Smooth muscle cell (in vitro differentiated cells): ENCODE measurements at regions not wholly inside any gene's neighbourhood (a gene's known extent, or its start where the extent isn't known, plus 50 kb on each side); places are given as distances from the start of the nearest gene placed in this dataset.

Experiments
- DNase-seq: peaks from one replicate; lab custom pipeline; 2025; ENCODE audit not compliant: unreplicated experiment; lab: John Stamatoyannopoulos, UW
- H2AFZ ChIP-seq: fragments of 200-600 bp; sonication (generic); 2 replicates; pipeline ENCODE4 v1.6.0; 2016; ENCODE audit warnings: antibody characterized with exemption, low read depth, mild to moderate bottlenecking
- H3F3A ChIP-seq: fragments of 200-600 bp; sonication (generic); 2 replicates; pipeline ENCODE4 v1.6.0; 2017; ENCODE audit warnings: antibody characterized with exemption, low read depth
- H3K27ac ChIP-seq: fragments of 200-600 bp; sonication (generic); 2 replicates; pipeline ENCODE4 v1.5.1; 2016; ENCODE audit warnings: low read depth, mild to moderate bottlenecking
- H3K27me3 ChIP-seq: fragments of 200-600 bp; sonication (generic); 2 replicates; pipeline ENCODE4 v1.6.1; 2016; ENCODE audit warnings: low read depth, mild to moderate bottlenecking
- H3K36me3 ChIP-seq: fragments of 200-600 bp; sonication (generic); 2 replicates; pipeline ENCODE4 v1.5.1; 2016; ENCODE audit warnings: low read depth
- H3K4me1 ChIP-seq: fragments of 200-600 bp; sonication (generic); 2 replicates; pipeline ENCODE4 v1.5.1; 2016; ENCODE audit warnings: low read depth
- H3K4me2 ChIP-seq: fragments of 200-600 bp; sonication (generic); 2 replicates; pipeline ENCODE4 v1.6.0; 2016; ENCODE audit warnings: mild to moderate bottlenecking
- H3K4me3 ChIP-seq: fragments of 200-600 bp; sonication (generic); 2 replicates; pipeline ENCODE4 v1.5.1; 2016; ENCODE audit warnings: mild to moderate bottlenecking
- H3K79me2 ChIP-seq: fragments of 200-600 bp; sonication (generic); 2 replicates; pipeline ENCODE4 v1.6.0; 2016; ENCODE audit warnings: low read depth, mild to moderate bottlenecking
- H3K9ac ChIP-seq: fragments of 200-600 bp; sonication (generic); 2 replicates; pipeline ENCODE4 v1.6.0; 2016; ENCODE audit warnings: low read depth
- H3K9me3 ChIP-seq: fragments of 200-600 bp; sonication (generic); replicated peaks from 2 replicates; pipeline ENCODE4 v1.5.1; 2016; ENCODE audit warnings: low read depth
- H4K20me1 ChIP-seq: fragments of 200-600 bp; sonication (generic); 2 replicates; pipeline ENCODE4 v1.6.0; 2016; ENCODE audit warnings: low read depth
- WGBS: methylation state at CpG from one replicate; pipeline ENCODE4 v1.1.7; 2016; ENCODE audit warnings: low lambda C conversion rate; 5-methylcytosine and 5-hydroxymethylcytosine counted together
- TF ChIP-seq, protein P1 (sequence below): fragments of 200-600 bp; sonication (generic); IDR thresholded peaks from 2 replicates; pipeline ENCODE4 v1.5.1; 2017; ENCODE audit warnings: borderline replicate concordance, mild to moderate bottlenecking, antibody characterized with exemption; ENCODE audit not compliant: insufficient read depth, poor library complexity, severe bottlenecking

DNA sequence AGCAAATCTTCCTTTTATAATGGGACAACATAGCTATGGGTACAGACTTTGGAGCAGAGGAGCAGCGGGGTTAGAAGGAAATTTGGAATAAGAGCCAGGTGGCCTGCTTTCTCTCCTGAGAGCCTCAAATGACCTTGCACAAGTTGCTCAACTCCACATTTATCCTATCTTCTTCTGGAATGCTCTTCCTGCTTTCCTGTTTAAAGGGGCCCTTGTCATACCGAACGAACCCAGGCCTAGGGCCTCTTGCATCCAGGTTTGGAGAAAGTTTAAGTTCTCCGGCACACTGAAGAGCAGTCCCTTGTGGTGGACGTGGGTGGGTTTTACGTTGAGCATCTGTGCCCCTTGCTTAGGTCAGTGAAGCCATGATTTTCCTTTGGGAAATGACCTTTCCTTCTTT lies 197.9 kb upstream of the NR3C1 start:
- H3K9ac ChIP-seq, result no peak overlapping the region
- no peaks in the 10 kb centered on the region for H4K20me1 ChIP-seq
- DNase-seq, result no peak
- no peaks in the 10 kb centered on the region for H3K36me3 ChIP-seq
- no peak overlapping the region for H3K27ac ChIP-seq
- no peak overlapping the region for H3K4me2 ChIP-seq
- TF ChIP-seq, protein P1, sequence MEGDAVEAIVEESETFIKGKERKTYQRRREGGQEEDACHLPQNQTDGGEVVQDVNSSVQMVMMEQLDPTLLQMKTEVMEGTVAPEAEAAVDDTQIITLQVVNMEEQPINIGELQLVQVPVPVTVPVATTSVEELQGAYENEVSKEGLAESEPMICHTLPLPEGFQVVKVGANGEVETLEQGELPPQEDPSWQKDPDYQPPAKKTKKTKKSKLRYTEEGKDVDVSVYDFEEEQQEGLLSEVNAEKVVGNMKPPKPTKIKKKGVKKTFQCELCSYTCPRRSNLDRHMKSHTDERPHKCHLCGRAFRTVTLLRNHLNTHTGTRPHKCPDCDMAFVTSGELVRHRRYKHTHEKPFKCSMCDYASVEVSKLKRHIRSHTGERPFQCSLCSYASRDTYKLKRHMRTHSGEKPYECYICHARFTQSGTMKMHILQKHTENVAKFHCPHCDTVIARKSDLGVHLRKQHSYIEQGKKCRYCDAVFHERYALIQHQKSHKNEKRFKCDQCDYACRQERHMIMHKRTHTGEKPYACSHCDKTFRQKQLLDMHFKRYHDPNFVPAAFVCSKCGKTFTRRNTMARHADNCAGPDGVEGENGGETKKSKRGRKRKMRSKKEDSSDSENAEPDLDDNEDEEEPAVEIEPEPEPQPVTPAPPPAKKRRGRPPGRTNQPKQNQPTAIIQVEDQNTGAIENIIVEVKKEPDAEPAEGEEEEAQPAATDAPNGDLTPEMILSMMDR, result no peak
- H3F3A ChIP-seq, result no peaks in the 10 kb centered on the region
- WGBS, result 94% methylated on average over 6 of the region's 6 CpGs
- H3K4me3 ChIP-seq, result no peak overlapping the region
- H3K79me2 ChIP-seq, result no peaks in the 10 kb centered on the region
- H3K9me3 ChIP-seq, result no peaks in the 10 kb centered on the region
- no peaks in the 10 kb centered on the region for H3K4me1 ChIP-seq
- H3K27me3 ChIP-seq, result no peaks in the 10 kb centered on the region
- no peak overlapping the region for H2AFZ ChIP-seq

DNA sequence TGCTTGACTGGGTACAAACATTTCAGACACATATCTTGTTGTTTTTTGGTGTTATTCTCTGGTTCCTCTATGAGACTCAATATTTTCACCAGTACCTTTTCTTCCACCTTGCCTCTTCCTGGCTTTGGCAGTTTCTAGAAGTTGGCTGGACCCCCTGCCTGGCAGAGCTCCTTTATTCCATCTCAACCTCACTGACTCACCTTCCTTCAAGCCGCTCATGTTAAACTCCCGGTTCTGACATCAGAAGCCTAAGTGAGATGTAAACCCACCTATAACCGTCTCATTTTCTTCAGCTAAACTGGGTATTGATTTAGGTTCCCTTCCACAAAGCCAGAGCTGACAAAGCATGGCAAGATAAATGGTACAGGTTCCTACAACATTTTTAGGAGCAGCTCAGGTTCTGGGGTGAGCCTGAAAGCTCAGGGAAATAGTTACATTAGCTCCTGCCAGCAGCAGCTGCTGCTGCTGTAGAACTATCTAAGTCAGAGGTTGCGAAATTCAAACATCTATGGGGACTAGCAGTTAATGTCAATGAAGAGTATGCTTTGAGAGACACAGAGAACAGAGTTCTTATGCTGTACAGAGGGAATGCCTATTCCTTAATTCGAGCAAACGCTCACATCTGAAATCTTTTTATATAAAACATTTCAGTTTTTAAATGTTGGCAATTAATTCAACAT lies 197.1 kb upstream of the NR3C1 start:
- DNase-seq, result no peak
- H3K9ac ChIP-seq, result no peak overlapping the region
- H3K4me1 ChIP-seq, result peaks cover 3% of the 10 kb centered on the region
- no peaks in the 10 kb centered on the region for H3F3A ChIP-seq
- H3K9me3 ChIP-seq, result no peaks in the 10 kb centered on the region
- TF ChIP-seq, protein P1, result no peak
- no peaks in the 10 kb centered on the region for H3K79me2 ChIP-seq
- H3K4me3 ChIP-seq, result no peak overlapping the region
- H3K36me3 ChIP-seq, result no peaks in the 10 kb centered on the region
- 90% methylated on average over 6 of the region's 6 CpGs for WGBS
- H3K27me3 ChIP-seq, result no peaks in the 10 kb centered on the region
- no peak overlapping the region for H2AFZ ChIP-seq
- no peak overlapping the region for H3K4me2 ChIP-seq
- H3K27ac ChIP-seq, result no peak overlapping the region
- no peaks in the 10 kb centered on the region for H4K20me1 ChIP-seq

DNA sequence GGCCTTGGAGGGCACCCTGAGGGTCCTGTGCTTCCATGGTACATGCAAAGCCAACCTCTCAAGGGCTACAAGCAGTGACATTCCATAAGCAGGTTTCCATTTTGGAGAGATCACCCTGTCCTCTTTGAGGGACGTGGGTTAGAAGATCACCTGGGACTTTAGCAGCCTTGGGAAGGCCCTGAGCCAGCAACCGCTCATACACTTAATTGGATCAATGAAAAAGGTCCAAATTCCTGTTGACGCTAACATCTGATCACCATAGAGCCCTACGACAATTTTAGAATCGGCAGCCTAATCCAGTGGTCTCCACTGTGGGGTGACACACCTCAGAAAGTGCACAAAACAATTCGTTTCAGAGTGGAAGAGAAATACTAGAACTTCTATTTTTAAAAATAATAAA lies 196.0 kb upstream of the NR3C1 start:
- Histone ChIP-seq H3K4me3 (no peak overlapping the region), H3F3A (peaks cover 5% of the 10 kb centered on the region), H3K4me2 (no peak overlapping the region), H3K9me3 (no peaks in the 10 kb centered on the region), H3K4me1 (peaks cover 9% of the 10 kb centered on the region), H3K36me3 (no peaks in the 10 kb centered on the region), H3K79me2 (no peaks in the 10 kb centered on the region), H4K20me1 (no peaks in the 10 kb centered on the region), H2AFZ (no peak overlapping the region), H3K27ac (no peak overlapping the region), H3K9ac (no peak overlapping the region), H3K27me3 (no peaks in the 10 kb centered on the region)
- TF ChIP-seq, protein P1, result no peak
- no peak for DNase-seq
- 90% methylated on average over 6 of the region's 6 CpGs for WGBS

DNA sequence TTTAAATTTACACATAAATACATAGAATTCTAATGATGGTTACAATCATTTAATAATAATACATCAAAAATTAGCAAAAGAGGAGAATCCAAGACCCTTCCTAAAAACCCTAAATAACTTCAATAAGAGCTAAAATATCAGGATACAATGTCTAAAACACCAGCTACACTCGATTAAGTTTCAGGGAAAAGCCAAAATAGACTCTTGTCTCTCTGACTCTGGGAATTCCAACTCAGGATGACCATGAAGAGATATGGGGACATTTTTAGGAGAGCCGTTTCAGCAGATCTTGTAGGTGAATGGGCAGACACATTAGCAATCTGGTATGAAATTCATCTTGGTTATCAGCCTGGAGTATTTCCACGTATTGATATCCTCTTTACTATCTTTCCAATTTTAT lies 193.3 kb upstream of the NR3C1 start:
- Histone ChIP-seq H2AFZ (no peak overlapping the region), H3K27ac (peak overlapping the region; percentile 89), H4K20me1 (no peaks in the 10 kb centered on the region), H3K79me2 (no peaks in the 10 kb centered on the region), H3K9me3 (no peaks in the 10 kb centered on the region), H3K4me2 (no peak overlapping the region), H3K27me3 (no peaks in the 10 kb centered on the region), H3K4me1 (peaks cover 9% of the 10 kb centered on the region), H3K36me3 (no peaks in the 10 kb centered on the region), H3F3A (peaks cover 5% of the 10 kb centered on the region), H3K4me3 (no peak overlapping the region), H3K9ac (no peak overlapping the region)
- DNase-seq, result no peak
- 94% methylated on average over 3 of the region's 3 CpGs for WGBS
- TF ChIP-seq, protein P1, result no peak
